ENCODE measurements at regions not wholly inside any gene's neighbourhood (a gene's known extent, or its start where the extent isn't known, plus 50 kb on each side); places are given as distances from the start of the nearest gene placed in this dataset.

DNA sequence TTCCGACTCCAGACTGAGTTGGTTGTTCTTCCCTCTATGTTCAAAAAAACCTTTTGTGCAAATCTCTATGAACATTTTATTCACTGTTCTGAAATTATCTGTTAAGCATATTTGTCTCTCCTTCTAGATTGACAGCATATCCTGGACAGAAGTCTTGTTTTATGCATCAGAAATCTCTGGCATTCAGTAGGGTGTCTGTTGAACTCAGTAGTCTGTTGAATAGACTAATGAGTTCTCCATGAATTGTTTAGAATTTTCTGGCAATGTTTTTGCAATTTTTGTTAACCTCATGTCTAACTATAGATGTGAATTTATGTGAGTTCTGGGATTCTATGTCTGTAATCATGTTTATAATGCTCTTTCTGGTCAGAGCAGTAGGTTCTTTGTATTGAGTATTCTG lies 222.5 kb upstream of the KCNMB2 start:
- H3K36me3 Mint-ChIP-seq (ENCODE audit: low read depth): no peaks in the 10 kb centered on the region
- H3K4me3 Mint-ChIP-seq: no peak overlapping the region
- no peak overlapping the region for H3K27ac Mint-ChIP-seq

GRCh38 chr3:178318340-178318739 lies 217.9 kb upstream of the KCNMB2 start:
- Mint-ChIP-seq H3K27me3 (peaks cover 13% of the 10 kb centered on the region), H3K36me3 (ENCODE audit: low read depth) (no peaks in the 10 kb centered on the region), H3K27ac (no peak overlapping the region), H3K4me1 (peaks cover 2% of the 10 kb centered on the region), H3K4me3 (no peak overlapping the region)
- no peak for DNase-seq
- H3K9me3 ChIP-seq (ENCODE audit: control insufficient read depth, low read length, poor library complexity, severe bottlenecking): no peaks in the 10 kb centered on the region
- no peak for ATAC-seq

More for the DNA sequence above, 222.5 kb upstream of the KCNMB2 start:
- H3K4me1 Mint-ChIP-seq: no peaks in the 10 kb centered on the region
- DNase-seq: no peak
- peaks cover 19% of the 10 kb centered on the region for H3K27me3 Mint-ChIP-seq
- no peaks in the 10 kb centered on the region for H3K9me3 ChIP-seq (ENCODE audit: control insufficient read depth, low read length, poor library complexity, severe bottlenecking)
- no peak for ATAC-seq

GRCh38 chr3:178318941-178319816 lies 217.1 kb upstream of the KCNMB2 start:
- Mint-ChIP-seq H3K4me3 (no peak overlapping the region), H3K4me1 (peaks cover 2% of the 10 kb centered on the region), H3K36me3 (ENCODE audit: low read depth) (no peaks in the 10 kb centered on the region), H3K27me3 (peaks cover 7% of the 10 kb centered on the region), H3K27ac (no peak overlapping the region)
- DNase-seq: no peak
- ATAC-seq: no peak
- no peaks in the 10 kb centered on the region for H3K9me3 ChIP-seq (ENCODE audit: control insufficient read depth, low read length, poor library complexity, severe bottlenecking)

DNA sequence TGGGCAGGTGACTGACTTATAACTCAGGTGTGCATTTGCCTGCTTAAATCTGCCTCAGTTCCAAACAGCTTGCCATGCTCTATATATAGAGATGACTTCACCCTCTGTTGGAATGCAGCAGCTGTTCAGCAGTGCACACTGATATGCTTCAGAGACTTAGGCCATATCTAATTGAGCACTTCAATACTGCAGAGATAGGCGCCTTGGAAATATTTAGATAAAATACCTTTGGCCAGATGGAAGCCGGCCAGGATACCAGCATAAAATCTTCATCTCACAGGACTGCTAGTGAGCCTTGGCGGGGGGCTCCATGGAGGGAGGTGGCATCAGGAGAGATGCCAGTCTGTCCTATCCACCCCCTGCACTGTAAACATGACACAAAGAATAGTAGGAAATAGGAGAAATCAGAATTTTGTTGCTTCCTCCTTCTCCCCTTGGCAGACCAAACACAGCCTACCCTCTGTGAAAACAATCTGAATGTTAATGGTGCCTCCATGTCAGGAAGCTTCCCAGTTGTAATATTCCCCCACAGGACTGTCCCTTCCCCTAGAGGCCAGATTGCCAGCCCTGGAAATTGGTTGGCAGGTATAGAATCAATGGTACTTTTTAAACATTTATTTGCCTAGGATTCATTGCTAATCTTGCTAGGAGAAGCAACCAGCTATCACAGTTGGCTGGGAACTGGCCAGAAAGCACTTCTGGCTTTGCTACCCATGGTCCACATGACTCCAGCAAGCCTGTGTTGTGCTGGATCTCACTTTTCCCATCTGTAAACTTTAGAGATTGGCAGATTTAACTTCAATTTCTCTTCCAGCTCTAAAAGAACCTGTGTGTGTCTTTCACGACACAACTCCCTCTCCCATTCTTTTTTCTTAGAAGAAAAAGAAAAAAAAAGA lies 215.5 kb upstream of the KCNMB2 start:
- Mint-ChIP-seq H3K27me3 (peaks cover 6% of the 10 kb centered on the region), H3K4me1 (peaks cover 2% of the 10 kb centered on the region), H3K27ac (no peak overlapping the region), H3K36me3 (ENCODE audit: low read depth) (no peaks in the 10 kb centered on the region), H3K4me3 (no peak overlapping the region)
- ATAC-seq (no peak), DNase-seq (no peak)
- H3K9me3 ChIP-seq (ENCODE audit: control insufficient read depth, low read length, poor library complexity, severe bottlenecking): no peaks in the 10 kb centered on the region

DNA sequence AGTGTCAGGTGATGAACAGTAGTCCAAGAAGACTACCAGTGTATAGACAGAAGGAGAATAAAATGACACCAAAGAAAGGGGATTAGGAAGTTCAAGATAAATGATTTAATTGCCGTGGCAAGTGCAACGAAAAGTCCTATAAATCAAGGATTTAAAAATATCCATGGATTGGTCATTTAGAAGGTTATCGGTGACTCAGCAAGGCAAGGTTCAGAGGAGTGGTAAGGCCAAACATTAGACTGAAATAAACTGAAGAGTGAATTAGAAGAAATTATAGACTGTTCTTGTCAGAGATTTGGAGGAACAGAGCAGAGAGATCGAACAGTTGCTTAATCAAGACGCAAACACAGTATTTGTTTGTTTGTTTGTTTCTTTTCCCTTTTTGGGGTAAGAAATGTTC lies 211.9 kb upstream of the KCNMB2 start:
- no peaks in the 10 kb centered on the region for H3K9me3 ChIP-seq (ENCODE audit: control insufficient read depth, low read length, poor library complexity, severe bottlenecking)
- Mint-ChIP-seq H3K4me1 (peaks cover 2% of the 10 kb centered on the region), H3K27ac (no peak overlapping the region), H3K36me3 (ENCODE audit: low read depth) (no peaks in the 10 kb centered on the region), H3K27me3 (peaks cover 17% of the 10 kb centered on the region), H3K4me3 (no peak overlapping the region)
- no peak for ATAC-seq
- DNase-seq: no peak

DNA sequence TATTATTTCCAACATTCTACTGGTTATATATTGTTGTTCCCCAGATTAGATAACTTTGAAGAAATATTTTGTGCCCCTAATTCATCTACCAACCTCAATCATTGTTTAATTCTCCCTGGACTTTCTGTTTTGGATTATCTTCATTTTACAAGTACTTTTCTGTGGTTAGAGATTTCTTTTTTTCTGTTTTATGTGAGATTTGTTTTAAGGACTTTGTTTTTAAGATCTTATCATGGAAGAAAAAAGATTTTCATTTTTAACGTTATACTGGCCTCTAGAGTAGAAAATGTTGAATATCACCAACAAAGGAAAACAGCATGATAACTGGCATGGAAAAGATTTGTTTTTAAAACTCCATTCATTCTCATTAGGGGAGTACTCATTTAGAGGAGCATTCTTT lies 210.9 kb upstream of the KCNMB2 start:
- Mint-ChIP-seq H3K27ac (no peak overlapping the region), H3K36me3 (ENCODE audit: low read depth) (no peaks in the 10 kb centered on the region), H3K27me3 (peaks cover 17% of the 10 kb centered on the region), H3K4me3 (no peak overlapping the region), H3K4me1 (peaks cover 2% of the 10 kb centered on the region)
- ATAC-seq (no peak), DNase-seq (no peak)
- H3K9me3 ChIP-seq (ENCODE audit: control insufficient read depth, low read length, poor library complexity, severe bottlenecking): no peaks in the 10 kb centered on the region

- peaks cover 11% of the 10 kb centered on the region for H3K27me3 Mint-ChIP-seq
- no peak overlapping the region for H3K4me3 Mint-ChIP-seq
- peaks cover 3% of the 10 kb centered on the region for H3K4me1 Mint-ChIP-seq
- no peak overlapping the region for H3K27ac Mint-ChIP-seq
- ATAC-seq: no peak
- H3K36me3 Mint-ChIP-seq (ENCODE audit: low read depth): no peaks in the 10 kb centered on the region
- no peak for DNase-seq
- H3K9me3 ChIP-seq (ENCODE audit: control insufficient read depth, low read length, poor library complexity, severe bottlenecking): no peaks in the 10 kb centered on the region
Observed at GRCh38 chr3:178329936-178330335, 206.3 kb upstream of the KCNMB2 start.

DNA sequence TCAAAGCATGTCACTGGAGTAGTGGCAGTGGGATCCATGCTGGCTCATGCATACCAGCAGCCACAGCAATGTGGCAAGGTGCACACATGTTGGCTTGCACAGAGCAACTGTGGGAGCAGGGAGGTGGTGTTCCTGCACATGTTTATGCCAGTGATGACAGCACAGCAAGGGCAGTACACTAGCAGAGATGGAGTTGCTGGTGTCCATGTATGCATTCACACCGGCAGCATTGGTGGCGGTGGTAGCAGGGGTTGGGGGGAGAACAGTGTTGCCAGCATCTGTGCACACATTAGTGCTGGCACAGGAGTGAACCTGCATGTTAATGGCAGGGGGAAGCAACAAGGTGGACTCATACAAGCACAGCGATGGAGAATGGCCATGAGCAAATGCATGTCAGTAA lies 202.0 kb upstream of the KCNMB2 start:
- Mint-ChIP-seq H3K4me3 (no peak overlapping the region), H3K27ac (no peak overlapping the region), H3K4me1 (peaks cover 3% of the 10 kb centered on the region), H3K36me3 (ENCODE audit: low read depth) (no peaks in the 10 kb centered on the region), H3K27me3 (no peaks in the 10 kb centered on the region)
- ATAC-seq: no peak
- H3K9me3 ChIP-seq (ENCODE audit: control insufficient read depth, low read length, poor library complexity, severe bottlenecking): no peaks in the 10 kb centered on the region
- DNase-seq: no peak

DNA sequence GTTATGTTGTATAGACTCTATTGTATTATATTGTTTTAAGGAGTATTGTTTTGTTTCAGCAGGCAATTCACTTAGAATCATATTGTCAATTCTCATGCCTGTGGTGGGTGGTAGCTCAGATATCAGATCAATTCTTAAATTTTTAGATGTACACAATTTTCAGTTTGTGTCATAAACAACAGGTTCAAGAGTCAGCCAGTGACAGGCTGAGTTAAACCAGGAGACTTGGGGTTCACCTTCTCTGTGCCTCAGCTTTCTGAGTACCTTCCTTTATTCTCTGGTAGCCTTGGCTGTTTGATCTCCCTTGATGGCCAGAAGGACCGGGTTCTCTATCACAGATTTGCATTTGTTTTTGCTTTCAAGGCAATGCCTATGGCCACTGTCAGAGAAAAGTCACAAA lies 199.9 kb upstream of the KCNMB2 start:
- DNase-seq: no peak
- Mint-ChIP-seq H3K27ac (no peak overlapping the region), H3K4me3 (no peak overlapping the region), H3K36me3 (ENCODE audit: low read depth) (no peaks in the 10 kb centered on the region), H3K27me3 (peaks cover 11% of the 10 kb centered on the region), H3K4me1 (peaks cover 3% of the 10 kb centered on the region)
- no peaks in the 10 kb centered on the region for H3K9me3 ChIP-seq (ENCODE audit: control insufficient read depth, low read length, poor library complexity, severe bottlenecking)
- no peak for ATAC-seq

- ATAC-seq: no peak
- no peaks in the 10 kb centered on the region for H3K9me3 ChIP-seq (ENCODE audit: control insufficient read depth, low read length, poor library complexity, severe bottlenecking)
- no peak overlapping the region for H3K27ac Mint-ChIP-seq
- H3K4me3 Mint-ChIP-seq: no peak overlapping the region
- H3K36me3 Mint-ChIP-seq (ENCODE audit: low read depth): peaks cover 3% of the 10 kb centered on the region
- no peaks in the 10 kb centered on the region for H3K4me1 Mint-ChIP-seq
- DNase-seq: no peak
- peaks cover 29% of the 10 kb centered on the region for H3K27me3 Mint-ChIP-seq
Observed at GRCh38 chr3:178340506-178340905, 195.7 kb upstream of the KCNMB2 start.

DNA sequence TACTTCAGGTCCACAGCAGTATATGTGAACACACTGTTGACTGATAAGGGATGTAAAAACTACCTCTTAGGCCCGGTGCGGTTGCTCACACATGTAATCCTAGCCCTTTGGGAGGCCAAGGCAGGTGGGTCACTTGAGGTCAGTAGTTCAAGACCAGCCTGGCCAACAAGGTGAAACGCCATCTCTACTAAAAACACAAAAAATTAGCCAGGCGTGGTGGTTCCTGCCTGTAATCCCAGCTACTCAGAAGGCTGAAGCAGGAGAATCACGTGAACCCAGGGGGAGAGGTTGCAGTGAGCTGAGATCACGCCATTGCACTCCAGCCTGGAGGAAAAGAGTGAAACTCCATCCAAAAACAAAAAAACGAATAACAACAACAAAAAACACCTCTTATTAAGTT lies 194.6 kb upstream of the KCNMB2 start:
- H3K27ac Mint-ChIP-seq: no peak overlapping the region
- H3K9me3 ChIP-seq (ENCODE audit: control insufficient read depth, low read length, poor library complexity, severe bottlenecking): no peaks in the 10 kb centered on the region
- peaks cover 3% of the 10 kb centered on the region for H3K36me3 Mint-ChIP-seq (ENCODE audit: low read depth)
- DNase-seq: no peak
- ATAC-seq: no peak
- no peak overlapping the region for H3K4me3 Mint-ChIP-seq
- peaks cover 29% of the 10 kb centered on the region for H3K27me3 Mint-ChIP-seq
- no peaks in the 10 kb centered on the region for H3K4me1 Mint-ChIP-seq

GRCh38 chr3:178342111-178342510 lies 194.1 kb upstream of the KCNMB2 start:
- Mint-ChIP-seq H3K27ac (no peak overlapping the region), H3K4me3 (no peak overlapping the region), H3K4me1 (no peaks in the 10 kb centered on the region), H3K36me3 (ENCODE audit: low read depth) (peaks cover 3% of the 10 kb centered on the region), H3K27me3 (peaks cover 29% of the 10 kb centered on the region)
- ATAC-seq (no peak), DNase-seq (no peak)
- H3K9me3 ChIP-seq (ENCODE audit: control insufficient read depth, low read length, poor library complexity, severe bottlenecking): no peaks in the 10 kb centered on the region

GRCh38 chr3:178343433-178344038 lies 192.7 kb upstream of the KCNMB2 start:
- ATAC-seq (no peak), DNase-seq (no peak)
- Mint-ChIP-seq H3K4me1 (no peaks in the 10 kb centered on the region), H3K27me3 (peaks cover 29% of the 10 kb centered on the region), H3K27ac (no peak overlapping the region), H3K4me3 (no peak overlapping the region), H3K36me3 (ENCODE audit: low read depth) (peaks cover 3% of the 10 kb centered on the region)
- H3K9me3 ChIP-seq (ENCODE audit: control insufficient read depth, low read length, poor library complexity, severe bottlenecking): no peaks in the 10 kb centered on the region
